Fibroblast of lung (primary cell): ENCODE measurements at regions not wholly inside any gene's neighbourhood (a gene's known extent, or its start where the extent isn't known, plus 50 kb on each side); places are given as distances from the start of the nearest gene placed in this dataset.

Experiments used
- EZH2 ChIP-seq: IDR thresholded peaks from 2 replicates; pipeline ENCODE4 v1.5.1; 2012; ENCODE audit warnings: low read length, control low read depth, mild to moderate bottlenecking; ENCODE audit errors: missing control alignments
- TF ChIP-seq, protein P1 (sequence below), 2 donors: IDR thresholded peaks in 1 of 2; conservative IDR thresholded peaks in 1 of 2; 1 replicate in 1 of 2; 2 replicates in 1 of 2; pipeline ENCODE4 v1.5.1; 2011 to 2012; ENCODE audit warnings: low read length in 2 of 2, control low read depth in 1 of 2, inconsistent platforms in 1 of 2, low read depth in 1 of 2, mild to moderate bottlenecking in 1 of 2

DNA sequence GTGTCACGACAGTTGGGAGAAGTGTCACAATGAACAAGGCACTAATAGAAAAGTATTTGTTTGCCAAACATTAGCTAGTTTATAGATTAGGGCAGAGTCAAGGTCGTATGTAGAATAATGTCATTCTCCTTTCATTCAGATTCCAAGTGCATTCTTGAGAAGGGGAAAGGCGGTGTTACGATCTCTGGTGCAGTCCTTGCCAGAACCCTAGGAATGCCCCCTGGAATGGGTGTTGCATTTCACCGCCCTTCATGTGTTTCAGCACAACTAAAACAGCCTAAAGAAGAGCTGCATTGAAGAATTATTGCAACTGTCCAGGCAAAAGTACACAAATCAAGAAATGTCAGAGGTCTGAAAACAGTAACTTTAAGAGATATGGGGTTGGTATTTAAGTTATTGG is 721.0 kb upstream of the WWC1 start:
- TF ChIP-seq, protein P1, sequence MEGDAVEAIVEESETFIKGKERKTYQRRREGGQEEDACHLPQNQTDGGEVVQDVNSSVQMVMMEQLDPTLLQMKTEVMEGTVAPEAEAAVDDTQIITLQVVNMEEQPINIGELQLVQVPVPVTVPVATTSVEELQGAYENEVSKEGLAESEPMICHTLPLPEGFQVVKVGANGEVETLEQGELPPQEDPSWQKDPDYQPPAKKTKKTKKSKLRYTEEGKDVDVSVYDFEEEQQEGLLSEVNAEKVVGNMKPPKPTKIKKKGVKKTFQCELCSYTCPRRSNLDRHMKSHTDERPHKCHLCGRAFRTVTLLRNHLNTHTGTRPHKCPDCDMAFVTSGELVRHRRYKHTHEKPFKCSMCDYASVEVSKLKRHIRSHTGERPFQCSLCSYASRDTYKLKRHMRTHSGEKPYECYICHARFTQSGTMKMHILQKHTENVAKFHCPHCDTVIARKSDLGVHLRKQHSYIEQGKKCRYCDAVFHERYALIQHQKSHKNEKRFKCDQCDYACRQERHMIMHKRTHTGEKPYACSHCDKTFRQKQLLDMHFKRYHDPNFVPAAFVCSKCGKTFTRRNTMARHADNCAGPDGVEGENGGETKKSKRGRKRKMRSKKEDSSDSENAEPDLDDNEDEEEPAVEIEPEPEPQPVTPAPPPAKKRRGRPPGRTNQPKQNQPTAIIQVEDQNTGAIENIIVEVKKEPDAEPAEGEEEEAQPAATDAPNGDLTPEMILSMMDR (conservative IDR thresholded peaks at IDR 0.05 in 1 of 2, IDR thresholded peaks at IDR 0.05 in 1 of 2; ENCODE audit: low read depth in 1 of 2, low read length in 2 of 2): no peak
- no peak for TF ChIP-seq EZH2
